Heart right ventricle (tissue), 16 donors: ENCODE measurements at regions not wholly inside any gene's neighbourhood (a gene's known extent, or its start where the extent isn't known, plus 50 kb on each side); places are given as distances from the start of the nearest gene placed in this dataset.
"Not testable (repeated sequence)": the region's sequence is repeated elsewhere in the genome, so short reads cannot be mapped to it uniquely, and the experiment has no call there.

Source experiments
- ATAC-seq, 8 donors: fragments of 200-7000 bp; cut with Tn5 transposase; one replicate each; pipeline ENCODE4 v1.9.1; 2020; ENCODE audit warnings: mild to moderate bottlenecking in 8 of 8, moderate library complexity in 8 of 8, moderate number of reproducible peaks in 1 of 8
- DNase-seq, 2 donors: peaks; one replicate each; pipeline ENCODE4 v3.0.0-alpha.2; 2020
- H3K27ac ChIP-seq, 10 donors: fragments of 200-600 bp; sonication (generic) in 2 of 10; one replicate each; pipeline versions ENCODE4 v1.5.0 to v1.8.0; 2020 to 2022; ENCODE audit warnings: mild to moderate bottlenecking in 3 of 10
- H3K27me3 ChIP-seq, 7 donors: fragments of 200-600 bp; one replicate each; pipeline ENCODE4 v1.8.0; 2021 to 2022; ENCODE audit warnings: mild to moderate bottlenecking in 2 of 7
- H3K36me3 ChIP-seq, 9 donors: fragments of 200-600 bp; sonication (generic) in 1 of 9; one replicate each; pipeline versions ENCODE4 v1.5.0 to v1.8.0; 2020 to 2022; ENCODE audit warnings: mild to moderate bottlenecking in 2 of 9
- H3K4me1 ChIP-seq, 9 donors: fragments of 200-600 bp; sonication (generic) in 1 of 9; one replicate each; pipeline versions ENCODE4 v1.5.0 to v1.8.0; 2020 to 2022; ENCODE audit warnings: mild to moderate bottlenecking in 4 of 9
- H3K4me3 ChIP-seq, 10 donors: fragments of 200-600 bp; sonication (generic) in 2 of 10; one replicate each; pipeline versions ENCODE4 v1.5.0 to v1.8.0; 2020 to 2022; ENCODE audit warnings: mild to moderate bottlenecking in 7 of 10, moderate library complexity in 2 of 10
- H3K9me3 ChIP-seq, 11 donors: fragments of 200-600 bp in 10 of 11; sonication (generic) in 2 of 11; one replicate each; pipeline versions ENCODE4 v1.5.0 to v1.8.0; 2013 to 2022; ENCODE audit warnings: mild to moderate bottlenecking in 2 of 11, control low read depth in 1 of 11, moderate library complexity in 1 of 11
- WGBS, 2 donors: extraction: QIAGEN DNeasy Blood & Tissue Kit; methylation state at CpG; one replicate each; pipeline ENCODE4 v1.1.7; 2013; ENCODE audit warnings: inconsistent platforms in 1 of 2; 5-methylcytosine and 5-hydroxymethylcytosine counted together
- intact Hi-C, 10 donors: fragments of 100-400 bp; cut with DNase I; formaldehyde crosslinking; loops; one replicate each; pipeline versions ENCODE4 v1.11.1 to v1.14.2; 2022
- TF ChIP-seq, protein P1 (sequence below), 9 donors: fragments of 200-600 bp; sonication (generic) in 2 of 9; IDR thresholded peaks; one replicate each; pipeline versions ENCODE4 v1.5.0 to v1.8.0; 2021 to 2022; ENCODE audit warnings: antibody characterized with exemption in 9 of 9, mild to moderate bottlenecking in 5 of 9, moderate library complexity in 1 of 9
- donor health status: Arrhythmogenic right ventricular cardiomyopathy.
- donor health status: ischemic (EF 13 %, LVEDD 7.1; RV severe dilation, severe dysfunction).
- donor health status: healthy with polysubstance abuse.
- donor health status: DM: no; HTN: yes; CAD: no.
- donor health status: DM: no; HTN: no; CAD: no.
- donor health status: ischemic (EF 25% LVEDD 6.9; RV normal size, moderate dysfunction).
- donor health status: ischemic (EF 25% LVEDD 5.7; RV mildly dilated, moderate dysfunction).
- donor health status: healthy.
- donor health status: DM: yes; HTN: yes; CAD: no.
- donor health status: Ischemic cardiomyopathy.
- donor health status: ischemic (EF 35%, LVEDD 5.7; RV mildly dilated, moderate dysfunction).
- donor health status: nonischemic (EF 11% LVEDD 7.7; RV severe dilation, severe dysfunction).
- donor health status: DM: yes; HTN: yes; CAD: no.
- donor health status: PGD.
- donor health status: ischemic (EF 29% LVEDD 5.4; RV normal size, mild dysfunction).
- donor health status: nonischemic (EF 23%, LVEDD 6.1; RV moderate dilation, normal function).

DNA sequence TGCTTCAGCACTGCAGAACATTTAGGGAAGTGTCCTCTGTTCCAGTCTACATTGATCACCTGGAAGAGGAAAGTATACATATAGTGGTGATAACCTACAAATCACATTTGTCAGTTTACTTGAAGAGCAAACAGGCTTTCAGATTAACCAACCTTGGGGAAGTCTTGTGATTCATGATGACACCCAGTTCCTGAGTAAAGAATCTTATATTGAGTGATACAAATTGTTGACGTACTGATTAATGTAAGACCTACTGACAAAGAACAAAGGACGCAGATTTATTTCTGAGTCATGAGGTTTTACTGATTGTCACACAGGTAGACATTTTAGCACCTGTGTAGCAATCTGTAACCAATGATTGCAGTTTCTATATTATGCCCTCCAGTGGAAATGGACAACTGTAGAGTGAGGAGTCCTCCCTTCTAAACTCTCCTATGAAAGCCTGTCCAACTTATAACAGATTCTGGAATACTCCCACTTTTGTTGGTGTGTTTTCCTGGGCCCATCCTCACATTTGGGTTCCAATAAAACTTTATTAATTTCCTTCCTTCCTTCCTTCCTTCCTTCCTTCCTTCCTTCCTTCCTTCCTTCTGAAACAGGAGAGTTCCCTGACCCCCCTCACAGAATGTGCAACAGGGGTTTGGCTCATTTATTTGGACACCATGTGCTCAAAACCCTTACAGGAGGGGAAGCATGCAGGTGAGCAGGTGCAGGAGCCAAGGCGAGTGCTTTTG lies 113.5 kb downstream of the SLC35B3 start:
- ATAC-seq (no peak), DNase-seq (no peak)
- peaks cover 0 to 6% (median 0%) of the 10 kb centered on the region in 11 donors for H3K9me3 ChIP-seq
- intact Hi-C loops: no loop called here
- H3K27ac ChIP-seq: no peak overlapping the region
- WGBS, 2 donors: 86 to 87% methylated on average over 3 of the region's 3 CpGs
- TF ChIP-seq, protein P1, sequence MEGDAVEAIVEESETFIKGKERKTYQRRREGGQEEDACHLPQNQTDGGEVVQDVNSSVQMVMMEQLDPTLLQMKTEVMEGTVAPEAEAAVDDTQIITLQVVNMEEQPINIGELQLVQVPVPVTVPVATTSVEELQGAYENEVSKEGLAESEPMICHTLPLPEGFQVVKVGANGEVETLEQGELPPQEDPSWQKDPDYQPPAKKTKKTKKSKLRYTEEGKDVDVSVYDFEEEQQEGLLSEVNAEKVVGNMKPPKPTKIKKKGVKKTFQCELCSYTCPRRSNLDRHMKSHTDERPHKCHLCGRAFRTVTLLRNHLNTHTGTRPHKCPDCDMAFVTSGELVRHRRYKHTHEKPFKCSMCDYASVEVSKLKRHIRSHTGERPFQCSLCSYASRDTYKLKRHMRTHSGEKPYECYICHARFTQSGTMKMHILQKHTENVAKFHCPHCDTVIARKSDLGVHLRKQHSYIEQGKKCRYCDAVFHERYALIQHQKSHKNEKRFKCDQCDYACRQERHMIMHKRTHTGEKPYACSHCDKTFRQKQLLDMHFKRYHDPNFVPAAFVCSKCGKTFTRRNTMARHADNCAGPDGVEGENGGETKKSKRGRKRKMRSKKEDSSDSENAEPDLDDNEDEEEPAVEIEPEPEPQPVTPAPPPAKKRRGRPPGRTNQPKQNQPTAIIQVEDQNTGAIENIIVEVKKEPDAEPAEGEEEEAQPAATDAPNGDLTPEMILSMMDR (IDR thresholded peaks at IDR 0.05): no peak
- H3K36me3 ChIP-seq: no peaks in the 10 kb centered on the region
- no peaks in the 10 kb centered on the region for H3K4me1 ChIP-seq
- H3K27me3 ChIP-seq: peaks cover 0 to 3% (median 0%) of the 10 kb centered on the region in 7 donors
- H3K4me3 ChIP-seq: no peak overlapping the region

DNA sequence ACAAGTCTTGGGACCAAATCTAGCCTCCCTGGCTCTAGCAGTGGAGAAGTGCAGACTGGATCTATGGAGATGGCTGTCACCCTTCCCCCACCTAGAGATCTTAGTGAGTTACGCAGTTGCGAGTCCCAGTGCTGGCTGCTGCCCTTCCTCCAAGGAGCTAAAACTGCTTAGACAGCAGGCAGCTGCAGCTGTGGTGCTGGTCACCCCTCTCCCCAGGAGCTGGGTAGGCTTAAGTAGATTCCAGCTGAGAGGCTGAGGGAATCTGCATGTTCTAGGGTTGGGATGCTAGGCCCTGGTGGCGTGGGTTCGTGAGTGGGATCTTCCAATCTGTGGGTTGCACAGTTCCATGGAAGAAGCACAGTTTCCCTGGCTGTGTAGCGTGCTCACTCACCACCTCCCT lies 120.2 kb downstream of the SLC35B3 start:
- 74 to 85% methylated on average over 5 of the region's 5 CpGs for WGBS, 2 donors

GRCh38 chr6:8301502-8301901 lies 133.8 kb downstream of the SLC35B3 start:
- no peaks in the 10 kb centered on the region for H3K36me3 ChIP-seq
- DNase-seq (no peak), ATAC-seq (no peak)
- H3K27me3 ChIP-seq: no peaks in the 10 kb centered on the region
- intact Hi-C loops: no loop called here
- TF ChIP-seq, protein P1 (IDR thresholded peaks at IDR 0.05): no peak
- 71 to 80% methylated on average over 2 of the region's 2 CpGs for WGBS, 2 donors
- no peak overlapping the region for H3K4me3 ChIP-seq
- H3K27ac ChIP-seq: no peak overlapping the region
- H3K9me3 ChIP-seq: no peaks in the 10 kb centered on the region
- no peaks in the 10 kb centered on the region for H3K4me1 ChIP-seq

More for the DNA sequence above, 120.2 kb downstream of the SLC35B3 start:
- H3K9me3 ChIP-seq: peaks cover 0 to 19% (median 0%) of the 10 kb centered on the region in 11 donors
- H3K36me3 ChIP-seq: no peaks in the 10 kb centered on the region
- H3K27me3 ChIP-seq: peaks cover 0 to 19% (median 0%) of the 10 kb centered on the region in 7 donors
- DNase-seq: no peak
- no peak overlapping the region for H3K4me3 ChIP-seq
- no peak for ATAC-seq
- intact Hi-C loops: no loop called here
- no peak overlapping the region for H3K27ac ChIP-seq
- H3K4me1 ChIP-seq: no peaks in the 10 kb centered on the region
- TF ChIP-seq, protein P1 (IDR thresholded peaks at IDR 0.05): no peak

DNA sequence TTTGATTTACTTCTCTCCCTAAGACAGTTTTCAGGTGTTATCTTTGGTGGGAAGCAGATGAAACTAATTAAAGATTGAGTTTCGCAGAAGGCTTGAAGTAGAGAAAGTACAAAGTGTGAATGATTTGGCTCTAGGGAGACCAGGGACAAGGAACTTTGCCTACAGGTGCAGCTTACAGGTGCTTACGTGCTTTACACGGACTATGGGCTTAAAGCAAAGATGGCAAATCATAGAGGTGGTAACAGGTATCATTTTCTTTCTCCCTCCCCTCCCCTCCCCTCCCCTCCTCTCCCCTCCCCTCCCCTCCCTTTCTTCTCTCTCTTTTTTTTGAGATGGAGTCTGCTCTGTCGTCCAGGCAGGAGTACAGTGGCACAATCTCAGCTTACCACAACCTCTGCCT lies 136.3 kb downstream of the SLC35B3 start:
- no peaks in the 10 kb centered on the region for H3K27me3 ChIP-seq
- H3K9me3 ChIP-seq: no peaks in the 10 kb centered on the region
- DNase-seq (no peak), ATAC-seq (no peak)
- intact Hi-C loops: no loop called here
- no peaks in the 10 kb centered on the region for H3K36me3 ChIP-seq
- no peak overlapping the region for H3K27ac ChIP-seq
- WGBS, 2 donors: 78 to 79% methylated on average over 4 of the region's 4 CpGs
- TF ChIP-seq, protein P1 (IDR thresholded peaks at IDR 0.05): no peak
- H3K4me3 ChIP-seq: no peak overlapping the region
- no peaks in the 10 kb centered on the region for H3K4me1 ChIP-seq

GRCh38 chr6:8282946-8283345 lies 152.4 kb downstream of the SLC35B3 start:
- intact Hi-C loops, ATAC-seq, H3K27me3 ChIP-seq, H3K36me3 ChIP-seq, H3K27ac ChIP-seq, DNase-seq, H3K4me3 ChIP-seq, H3K4me1 ChIP-seq, H3K9me3 ChIP-seq: not testable (repeated sequence)
- 88 to 91% methylated on average over 4 of the region's 4 CpGs for WGBS, 2 donors
